Ovary (tissue), 3 donors: ENCODE measurements at regions not wholly inside any gene's neighbourhood (a gene's known extent, or its start where the extent isn't known, plus 50 kb on each side); places are given as distances from the start of the nearest gene placed in this dataset.

ENCODE experiments used
- CTCF ChIP-seq, 3 donors: fragments of 450-650 bp in 2 of 3; fragments of 200-600 bp in 1 of 3; IDR thresholded peaks; one replicate each; pipeline versions ENCODE4 v1.5.1 to v1.8.0; 2016 to 2022; ENCODE audit warnings: antibody characterized with exemption in 3 of 3, mild to moderate bottlenecking in 1 of 3
- EP300 ChIP-seq: sonication (generic); formaldehyde crosslinking; IDR thresholded peaks from one replicate; pipeline ENCODE4 v1.6.1; 2017; ENCODE audit warnings: antibody characterized with exemption
- POLR2A ChIP-seq: fragments of 450-650 bp; IDR thresholded peaks from one replicate; pipeline ENCODE4 v1.6.1; 2017; ENCODE audit warnings: antibody characterized with exemption, mild to moderate bottlenecking, moderate library complexity
- donor health status: DM: no; HTN: no; CAD: no.

GRCh38 chr16:14384745-14385144, 245.3 kb downstream of the PARN start:
- TF ChIP-seq POLR2A (no peak), CTCF (IDR thresholded peaks at IDR 0.05) (no peak), EP300 (no peak)
